Pons (tissue), 1 donor: ENCODE measurements at regions not wholly inside any gene's neighbourhood (a gene's known extent, or its start where the extent isn't known, plus 50 kb on each side); places are given as distances from the start of the nearest gene placed in this dataset.
"Not testable (repeated sequence)": the region's sequence is repeated elsewhere in the genome, so short reads cannot be mapped to it uniquely, and the experiment has no call there.

Source experiments
- DNase-seq: peaks from one replicate; pipeline ENCODE4 v3.0.0-alpha.2; 2016; ENCODE audit warnings: low spot score

DNA sequence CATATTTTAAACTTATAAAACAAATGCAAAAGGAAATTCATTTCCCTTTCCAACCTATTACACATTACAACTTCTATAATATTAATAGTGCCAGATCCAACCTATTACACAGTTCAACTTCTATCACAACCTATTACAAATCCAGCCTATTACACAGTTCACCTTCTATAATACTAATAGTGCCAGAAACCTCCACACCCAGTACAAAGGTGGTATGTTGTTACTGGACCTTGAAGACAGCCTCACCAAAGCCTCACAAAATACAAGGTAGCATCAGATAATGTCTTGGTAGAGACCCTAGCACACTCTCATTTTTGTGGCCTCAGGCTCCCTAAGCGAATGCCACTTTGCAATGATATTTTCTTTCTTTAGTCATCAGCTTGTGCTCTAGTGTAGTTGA is 68.7 kb upstream of the PELI2 start:
- DNase-seq = no peak

DNA sequence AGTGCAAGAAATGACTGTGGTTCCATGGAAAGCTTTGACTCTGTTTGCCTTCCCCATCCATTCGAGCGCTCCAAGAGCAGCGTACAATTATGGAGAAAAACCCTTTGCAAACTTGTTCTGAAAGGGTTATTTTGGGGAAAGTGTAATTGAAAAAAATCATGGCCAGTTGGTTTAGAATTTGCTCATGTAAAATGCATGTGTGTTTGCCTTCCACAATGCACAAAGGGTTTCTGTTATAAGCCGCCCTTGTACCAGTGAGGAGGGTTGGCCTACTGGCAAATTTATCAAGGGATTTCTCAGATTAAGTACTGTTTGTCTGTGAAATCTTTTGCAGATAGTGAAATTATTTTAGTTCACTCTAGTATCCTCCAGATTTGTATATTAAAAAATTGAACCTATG is 62.7 kb upstream of the PELI2 start:
- DNase-seq = peak; percentile 95

DNA sequence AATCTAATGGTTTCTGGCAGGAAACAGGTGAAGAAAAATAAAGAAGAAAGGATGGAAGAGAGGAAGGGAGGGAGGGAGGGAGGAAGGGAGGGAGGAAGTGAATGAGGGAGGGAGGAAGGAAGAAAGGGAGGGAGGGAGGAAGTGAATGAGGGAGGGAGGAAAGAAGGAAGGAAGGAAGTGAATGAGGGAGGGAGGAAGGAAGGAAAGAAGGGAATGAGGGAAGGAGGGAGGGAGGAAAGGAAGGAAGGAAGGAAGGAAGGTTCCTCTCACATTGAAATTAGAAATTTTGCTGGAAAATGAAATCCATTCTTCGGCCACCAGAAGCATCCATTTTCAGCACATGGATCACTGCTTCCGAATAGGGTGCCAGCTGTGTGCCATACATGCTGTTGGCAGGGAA is 62.2 kb upstream of the PELI2 start:
- no peak for DNase-seq

DNA sequence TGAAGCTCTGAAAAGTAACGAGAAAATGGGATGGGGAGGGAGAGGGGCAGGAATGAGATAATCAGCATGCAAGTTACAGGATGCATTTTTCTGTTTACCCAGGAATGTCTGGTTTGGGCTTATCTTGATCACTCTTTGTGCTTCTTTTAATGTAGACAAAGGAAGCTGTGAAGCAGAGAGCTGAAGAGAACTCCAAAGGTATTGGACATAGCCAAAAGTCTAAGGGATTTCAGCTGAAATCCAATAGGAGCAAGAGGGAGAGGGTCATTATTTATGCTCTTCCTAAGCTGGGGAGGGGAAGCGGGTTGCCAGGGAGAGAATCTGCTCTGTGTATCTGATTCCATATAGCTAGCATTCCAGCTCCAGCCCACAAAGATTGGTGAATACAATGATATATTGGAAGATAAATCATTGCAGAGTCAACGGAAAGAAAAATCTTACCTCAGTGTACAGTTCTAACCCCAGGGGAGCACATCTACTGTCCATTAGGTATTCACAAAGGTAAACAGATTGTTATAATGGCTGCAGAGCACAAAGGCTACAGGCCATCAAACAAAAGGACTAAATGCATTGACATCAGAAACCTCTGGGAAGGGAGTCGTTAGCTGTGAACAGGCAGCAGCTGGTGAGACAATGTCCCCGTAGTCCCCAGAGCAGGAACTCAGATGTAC is 61.0 kb upstream of the PELI2 start:
- no peak for DNase-seq

DNA sequence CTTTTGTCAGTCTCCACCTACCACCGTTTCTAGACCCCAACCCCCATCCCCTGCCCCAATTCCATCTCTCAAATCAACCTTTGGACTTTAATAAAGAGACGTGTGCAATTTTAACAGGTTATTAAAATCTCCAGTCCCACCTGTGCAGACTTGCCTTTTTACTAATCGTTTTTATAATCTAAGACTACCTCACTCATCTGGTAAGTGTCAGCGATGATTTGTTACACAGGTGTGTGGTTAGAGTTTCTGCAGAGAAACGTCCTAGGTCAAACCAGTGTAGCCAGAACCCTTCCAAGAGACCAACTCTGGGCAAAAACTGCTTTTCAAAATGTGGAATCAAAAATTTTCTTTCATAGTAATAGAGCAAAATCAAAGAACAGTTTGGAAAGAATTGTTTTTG is 60.4 kb upstream of the PELI2 start:
- no peak for DNase-seq

DNA sequence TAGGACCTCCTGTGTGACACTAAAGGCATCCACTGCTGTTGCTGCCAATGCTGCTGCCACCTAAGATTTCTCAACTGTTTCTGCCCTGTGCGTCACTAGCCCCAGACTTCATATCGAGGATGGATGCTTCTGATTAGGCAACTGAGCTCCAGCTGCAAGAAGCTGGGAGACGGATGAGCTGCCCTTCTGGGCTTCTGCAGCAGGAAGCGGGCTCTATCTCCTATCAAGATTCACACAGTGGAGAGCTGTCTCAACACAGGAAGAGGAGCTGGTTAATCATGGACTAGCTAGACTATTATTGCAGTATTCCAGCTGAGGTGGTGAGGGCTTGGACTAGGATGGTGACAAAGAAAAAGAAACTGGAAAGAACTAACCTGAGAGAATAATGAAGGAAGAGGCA is 59.2 kb upstream of the PELI2 start:
- DNase-seq = no peak

DNA sequence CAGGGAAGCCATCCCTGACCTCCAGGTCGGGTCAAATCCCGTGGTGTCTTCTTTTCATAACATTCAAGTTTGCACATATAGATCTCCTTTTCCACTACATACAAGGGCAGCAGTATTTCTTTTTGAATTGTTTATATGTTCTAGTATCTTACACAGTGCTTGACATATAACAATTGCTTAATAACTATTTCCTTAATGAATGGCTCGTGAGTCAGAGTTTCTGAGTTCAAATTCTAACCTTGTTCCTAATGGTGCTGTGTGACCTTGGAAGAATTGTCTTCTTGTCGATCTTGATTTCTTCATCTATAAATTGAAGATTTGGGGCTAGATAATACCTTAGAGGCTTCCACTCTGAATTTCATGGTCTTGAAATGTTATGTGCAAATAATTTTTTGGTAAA is 57.2 kb upstream of the PELI2 start:
- DNase-seq = no peak

DNA sequence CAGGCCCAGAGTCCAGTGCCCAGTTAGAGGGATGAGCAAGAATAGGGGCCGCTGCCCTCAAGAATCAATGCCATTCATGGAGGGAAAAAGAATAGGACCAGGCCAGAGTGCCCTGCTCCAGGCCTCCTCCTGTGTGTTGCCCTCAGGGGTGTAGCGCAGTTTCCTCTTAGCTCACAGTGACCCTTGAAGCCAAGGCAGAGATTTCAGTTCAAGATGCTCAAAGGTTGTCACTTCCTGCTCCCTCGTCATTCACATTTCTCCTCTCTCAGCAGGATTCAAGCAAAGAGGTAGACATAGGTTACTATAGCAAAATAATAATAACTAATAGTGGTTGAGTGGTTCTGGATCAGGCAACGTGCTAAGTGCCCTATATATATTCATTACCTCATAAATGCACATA is 55.1 kb upstream of the PELI2 start:
- DNase-seq = no peak

DNA sequence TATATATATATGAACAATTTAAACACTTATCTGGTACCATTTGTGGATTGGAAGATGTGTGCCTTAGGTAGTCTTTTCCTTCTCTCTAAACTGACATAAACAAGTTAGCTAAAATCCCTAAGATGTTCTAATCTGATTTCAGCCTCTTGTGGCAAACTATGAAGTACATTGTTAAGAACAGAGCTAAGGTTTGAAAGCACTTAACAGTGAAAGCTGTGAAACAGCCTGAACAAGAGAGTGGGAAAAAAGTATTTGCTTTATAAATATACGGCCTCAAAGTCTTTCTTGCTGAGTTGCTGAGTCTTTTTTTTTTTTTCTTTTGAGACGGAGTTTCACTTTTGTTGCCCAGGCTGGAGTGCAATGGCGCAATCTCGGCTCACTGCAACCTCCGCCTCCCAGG is 53.7 kb upstream of the PELI2 start:
- no peak for DNase-seq

DNA sequence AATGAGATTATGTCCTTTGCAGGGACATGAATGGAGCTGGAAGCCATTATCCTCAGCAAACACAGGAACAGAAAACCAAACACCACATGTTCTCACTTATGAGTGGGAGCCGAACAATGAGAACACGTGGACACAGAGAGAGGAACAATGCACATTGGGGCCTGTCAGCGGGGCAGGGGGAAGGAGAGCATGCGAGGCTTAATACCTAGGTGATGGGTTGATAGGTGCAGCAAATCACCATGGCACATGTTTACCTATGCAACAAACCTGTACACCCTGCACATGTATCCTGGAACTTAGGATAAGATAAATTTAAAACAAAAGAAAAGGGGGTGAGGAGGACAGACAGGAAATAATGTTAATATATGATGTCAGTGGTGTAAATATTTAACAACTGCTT is 53.0 kb upstream of the PELI2 start:
- DNase-seq = not testable (repeated sequence)

DNA sequence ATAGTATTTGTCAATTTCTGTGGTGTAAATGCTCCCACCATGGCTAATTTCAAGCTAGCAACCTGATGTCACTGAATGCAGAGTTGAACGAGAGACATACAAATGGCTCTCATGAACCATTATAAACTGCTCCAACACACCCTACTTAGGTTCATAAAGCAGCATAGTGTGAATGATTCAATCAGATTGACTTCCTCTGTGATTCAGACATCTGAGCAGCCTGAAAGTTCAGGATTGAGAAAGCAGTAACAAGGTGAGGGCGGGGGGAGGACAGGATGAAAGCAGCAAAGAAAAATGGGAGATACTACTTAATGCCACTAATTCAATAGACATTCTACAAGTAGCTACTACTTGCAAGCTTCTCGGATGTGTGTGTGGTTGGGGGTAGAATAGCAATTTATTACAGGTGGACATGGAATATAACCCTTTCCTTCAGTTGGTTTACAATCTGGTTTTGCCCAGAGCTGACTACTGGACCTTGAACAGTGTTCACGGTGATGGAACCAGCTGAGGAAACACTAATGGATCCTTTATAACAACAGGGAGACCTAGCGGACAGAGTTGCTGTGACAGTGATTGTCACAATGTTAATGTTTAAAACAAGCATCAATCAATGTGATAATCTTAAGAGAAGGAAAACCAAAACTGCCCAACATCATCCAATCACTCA is 52.5 kb upstream of the PELI2 start:
- no peak for DNase-seq
